HUES48 (cell line): ENCODE measurements at regions not wholly inside any gene's neighbourhood (a gene's known extent, or its start where the extent isn't known, plus 50 kb on each side); places are given as distances from the start of the nearest gene placed in this dataset.

Experiments
- H3K27ac ChIP-seq: one replicate; pipeline ENCODE4 v1.7.0; 2013; ENCODE audit warnings: low read depth, low read length, inconsistent platforms
- H3K27me3 ChIP-seq: 2 replicates; pipeline ENCODE4 v1.6.1; 2013; ENCODE audit warnings: mild to moderate bottlenecking, low read length; ENCODE audit not compliant: control insufficient read depth, insufficient read depth
- H3K36me3 ChIP-seq: 2 replicates; pipeline ENCODE4 v1.6.1; 2013; ENCODE audit warnings: low read length; ENCODE audit not compliant: control insufficient read depth, insufficient read depth
- H3K4me1 ChIP-seq: 2 replicates; pipeline ENCODE4 v1.6.1; 2013; ENCODE audit warnings: mild to moderate bottlenecking, low read length; ENCODE audit not compliant: control insufficient read depth, insufficient read depth
- H3K4me3 ChIP-seq: 2 replicates; pipeline ENCODE4 v1.5.1; 2013; ENCODE audit warnings: mild to moderate bottlenecking, low read depth, low read length
- H3K9ac ChIP-seq: 2 replicates; pipeline ENCODE4 v1.6.1; 2013; ENCODE audit warnings: mild to moderate bottlenecking, low read depth, low read length, moderate library complexity
- H3K9me3 ChIP-seq: 2 replicates; pipeline ENCODE4 v1.6.1; 2013; ENCODE audit warnings: low read length; ENCODE audit not compliant: control insufficient read depth, insufficient read depth

GRCh38 chr13:112124141-112124540 is 57.2 kb downstream of the SOX1 start:
- H3K4me3 ChIP-seq: no peak overlapping the region
- H3K9ac ChIP-seq: no peak overlapping the region
- no peaks in the 10 kb centered on the region for H3K9me3 ChIP-seq
- H3K27me3 ChIP-seq: 0 out of 2 replicates have a peak, but pooled peaks cover 4% of the 10 kb centered on the region
- no peaks in the 10 kb centered on the region for H3K36me3 ChIP-seq
- peaks cover 5% of the 10 kb centered on the region for H3K4me1 ChIP-seq
- no peak overlapping the region for H3K27ac ChIP-seq

GRCh38 chr13:112127564-112128330 is 60.8 kb downstream of the SOX1 start:
- H3K27ac ChIP-seq: no peak overlapping the region
- no peaks in the 10 kb centered on the region; the same call in 1 of the 2 replicates for H3K27me3 ChIP-seq
- no peak overlapping the region for H3K9ac ChIP-seq
- H3K36me3 ChIP-seq: no peaks in the 10 kb centered on the region
- no peak overlapping the region for H3K4me3 ChIP-seq
- no peaks in the 10 kb centered on the region for H3K9me3 ChIP-seq
- peaks cover 5% of the 10 kb centered on the region for H3K4me1 ChIP-seq

GRCh38 chr13:112128331-112128610 is 61.3 kb downstream of the SOX1 start:
- H3K36me3 ChIP-seq: no peaks in the 10 kb centered on the region
- H3K9ac ChIP-seq: no peak overlapping the region
- H3K9me3 ChIP-seq: no peaks in the 10 kb centered on the region
- H3K4me1 ChIP-seq: peaks cover 5% of the 10 kb centered on the region
- H3K27ac ChIP-seq: no peak overlapping the region
- no peak overlapping the region for H3K4me3 ChIP-seq
- H3K27me3 ChIP-seq: no peaks in the 10 kb centered on the region; the same call in 1 of the 2 replicates

GRCh38 chr13:112130418-112130817 is 63.5 kb downstream of the SOX1 start:
- H3K27me3 ChIP-seq: no peaks in the 10 kb centered on the region; the same call in 1 of the 2 replicates
- no peak overlapping the region for H3K27ac ChIP-seq
- H3K36me3 ChIP-seq: no peaks in the 10 kb centered on the region
- H3K4me3 ChIP-seq: no peak overlapping the region
- H3K9ac ChIP-seq: no peak overlapping the region
- no peaks in the 10 kb centered on the region for H3K4me1 ChIP-seq
- H3K9me3 ChIP-seq: no peaks in the 10 kb centered on the region

GRCh38 chr13:112131081-112131712 is 64.2 kb downstream of the SOX1 start:
- no peak overlapping the region for H3K27ac ChIP-seq
- no peaks in the 10 kb centered on the region for H3K4me1 ChIP-seq
- no peaks in the 10 kb centered on the region for H3K9me3 ChIP-seq
- no peaks in the 10 kb centered on the region for H3K36me3 ChIP-seq
- H3K27me3 ChIP-seq: no peaks in the 10 kb centered on the region; the same call in 1 of the 2 replicates
- H3K9ac ChIP-seq: no peak overlapping the region
- no peak overlapping the region for H3K4me3 ChIP-seq

GRCh38 chr13:112131713-112132113 is 64.8 kb downstream of the SOX1 start:
- Histone ChIP-seq H3K9me3 (no peaks in the 10 kb centered on the region), H3K4me3 (no peak overlapping the region), H3K27ac (no peak overlapping the region), H3K4me1 (no peaks in the 10 kb centered on the region), H3K9ac (no peak overlapping the region), H3K36me3 (no peaks in the 10 kb centered on the region), H3K27me3 (no peaks in the 10 kb centered on the region; the same call in 1 of the 2 replicates)

GRCh38 chr13:112132142-112132541 is 65.2 kb downstream of the SOX1 start:
- H3K27me3 ChIP-seq: no peaks in the 10 kb centered on the region; the same call in 1 of the 2 replicates
- H3K36me3 ChIP-seq: no peaks in the 10 kb centered on the region
- no peaks in the 10 kb centered on the region for H3K9me3 ChIP-seq
- H3K27ac ChIP-seq: no peak overlapping the region
- no peaks in the 10 kb centered on the region for H3K4me1 ChIP-seq
- no peak overlapping the region for H3K9ac ChIP-seq
- H3K4me3 ChIP-seq: no peak overlapping the region

GRCh38 chr13:112132619-112133018 is 65.7 kb downstream of the SOX1 start:
- H3K27ac ChIP-seq: no peak overlapping the region
- H3K27me3 ChIP-seq: no peaks in the 10 kb centered on the region; the same call in 1 of the 2 replicates
- no peaks in the 10 kb centered on the region for H3K4me1 ChIP-seq
- H3K4me3 ChIP-seq: no peak overlapping the region
- no peak overlapping the region for H3K9ac ChIP-seq
- no peaks in the 10 kb centered on the region for H3K36me3 ChIP-seq
- no peaks in the 10 kb centered on the region for H3K9me3 ChIP-seq

GRCh38 chr13:112133499-112134390 is 66.8 kb downstream of the SOX1 start:
- no peaks in the 10 kb centered on the region for H3K36me3 ChIP-seq
- no peak overlapping the region for H3K9ac ChIP-seq
- no peak overlapping the region for H3K27ac ChIP-seq
- H3K4me3 ChIP-seq: no peak overlapping the region
- no peaks in the 10 kb centered on the region for H3K4me1 ChIP-seq
- H3K27me3 ChIP-seq: no peaks in the 10 kb centered on the region; the same call in 1 of the 2 replicates
- H3K9me3 ChIP-seq: no peaks in the 10 kb centered on the region

- Histone ChIP-seq H3K9ac (no peak overlapping the region), H3K36me3 (no peaks in the 10 kb centered on the region), H3K27ac (no peak overlapping the region), H3K27me3 (no peaks in the 10 kb centered on the region; the same call in 1 of the 2 replicates), H3K4me3 (no peak overlapping the region), H3K9me3 (no peaks in the 10 kb centered on the region), H3K4me1 (no peaks in the 10 kb centered on the region)
Measured at GRCh38 chr13:112134391-112135075, 67.6 kb downstream of the SOX1 start.
